ENCODE measurements at regions not wholly inside any gene's neighbourhood (a gene's known extent, or its start where the extent isn't known, plus 50 kb on each side); places are given as distances from the start of the nearest gene placed in this dataset.
"Not testable (repeated sequence)": the region's sequence is repeated elsewhere in the genome, so short reads cannot be mapped to it uniquely, and the experiment has no call there.

- TF ChIP-seq CTCF (IDR thresholded peaks at IDR 0.05; ENCODE audit: borderline replicate concordance, extremely low read depth, insufficient read depth) = no peak
Observed at GRCh38 chr7:84865560-84865959, 321.3 kb downstream of the SEMA3D start.

GRCh38 chr7:84857336-84857735 lies 329.5 kb downstream of the SEMA3D start:
- intact Hi-C loops (cut with DNase I) = no loop called here
- H3K27ac ChIP-seq (ENCODE audit: low read depth in 2 of 2, low read length in 2 of 2) = no peak overlapping the region
- FAIRE-seq = no peak

More at GRCh38 chr7:84865560-84865959, 321.3 kb downstream of the SEMA3D start:
- intact Hi-C loops (cut with DNase I) = no loop called here
- DNase-seq (no peak), FAIRE-seq (no peak)
- Histone ChIP-seq H3K9me3 (ENCODE audit: control insufficient read depth in 2 of 3, insufficient read depth in 1 of 3, low read length in 3 of 3) (no peaks in the 10 kb centered on the region), H3K4me1 (ENCODE audit: control insufficient read depth in 2 of 3, insufficient read depth in 2 of 3, low read depth in 1 of 3, low read length in 3 of 3) (no peaks in the 10 kb centered on the region), H3K36me3 (ENCODE audit: control insufficient read depth in 2 of 3, insufficient read depth in 3 of 3, low read length in 3 of 3) (no peaks in the 10 kb centered on the region), H3K27ac (ENCODE audit: low read depth in 2 of 2, low read length in 2 of 2) (no peak overlapping the region), H3K9ac (ENCODE audit: low read length in 3 of 3) (no peak overlapping the region), H3K4me3 (ENCODE audit: low read length in 3 of 3) (no peak overlapping the region), H3K27me3 (ENCODE audit: control insufficient read depth, insufficient read depth, low read length) (no peaks in the 10 kb centered on the region)

GRCh38 chr7:84855758-84856157 lies 331.1 kb downstream of the SEMA3D start:
- FAIRE-seq (no peak), DNase-seq (no peak)
- intact Hi-C loops (cut with DNase I) = no loop called here
- H3K9me3 ChIP-seq (ENCODE audit: control insufficient read depth in 2 of 3, insufficient read depth in 1 of 3, low read length in 3 of 3) = no peaks in the 10 kb centered on the region
- H3K27me3 ChIP-seq (ENCODE audit: control insufficient read depth, insufficient read depth, low read length) = no peaks in the 10 kb centered on the region
- H3K9ac ChIP-seq (ENCODE audit: low read length in 3 of 3) = no peak overlapping the region
- no peak overlapping the region for H3K4me3 ChIP-seq (ENCODE audit: low read length in 3 of 3)
- no peaks in the 10 kb centered on the region for H3K4me1 ChIP-seq (ENCODE audit: control insufficient read depth in 2 of 3, insufficient read depth in 2 of 3, low read depth in 1 of 3, low read length in 3 of 3)
- H3K36me3 ChIP-seq (ENCODE audit: control insufficient read depth in 2 of 3, insufficient read depth in 3 of 3, low read length in 3 of 3) = no peaks in the 10 kb centered on the region
- TF ChIP-seq CTCF (IDR thresholded peaks at IDR 0.05; ENCODE audit: borderline replicate concordance, extremely low read depth, insufficient read depth) = no peak
- H3K27ac ChIP-seq (ENCODE audit: low read depth in 2 of 2, low read length in 2 of 2) = no peak overlapping the region

More at GRCh38 chr7:84857336-84857735, 329.5 kb downstream of the SEMA3D start:
- H3K36me3 ChIP-seq (ENCODE audit: control insufficient read depth in 2 of 3, insufficient read depth in 3 of 3, low read length in 3 of 3) = no peaks in the 10 kb centered on the region
- H3K9me3 ChIP-seq (ENCODE audit: control insufficient read depth in 2 of 3, insufficient read depth in 1 of 3, low read length in 3 of 3) = no peaks in the 10 kb centered on the region
- no peak for DNase-seq
- no peak overlapping the region for H3K4me3 ChIP-seq (ENCODE audit: low read length in 3 of 3)
- H3K4me1 ChIP-seq (ENCODE audit: control insufficient read depth in 2 of 3, insufficient read depth in 2 of 3, low read depth in 1 of 3, low read length in 3 of 3) = no peaks in the 10 kb centered on the region
- no peaks in the 10 kb centered on the region for H3K27me3 ChIP-seq (ENCODE audit: control insufficient read depth, insufficient read depth, low read length)
- no peak overlapping the region for H3K9ac ChIP-seq (ENCODE audit: low read length in 3 of 3)
- no peak for TF ChIP-seq CTCF (IDR thresholded peaks at IDR 0.05; ENCODE audit: borderline replicate concordance, extremely low read depth, insufficient read depth)

GRCh38 chr7:84848974-84849372 lies 337.9 kb downstream of the SEMA3D start:
- H3K4me1 ChIP-seq (ENCODE audit: control insufficient read depth in 2 of 3, insufficient read depth in 2 of 3, low read depth in 1 of 3, low read length in 3 of 3); H3K27me3 ChIP-seq (ENCODE audit: control insufficient read depth, insufficient read depth, low read length); DNase-seq; intact Hi-C loops (cut with DNase I); H3K36me3 ChIP-seq (ENCODE audit: control insufficient read depth in 2 of 3, insufficient read depth in 3 of 3, low read length in 3 of 3); H3K27ac ChIP-seq (ENCODE audit: low read depth in 2 of 2, low read length in 2 of 2); H3K9ac ChIP-seq (ENCODE audit: low read length in 3 of 3); H3K9me3 ChIP-seq (ENCODE audit: control insufficient read depth in 2 of 3, insufficient read depth in 1 of 3, low read length in 3 of 3); H3K4me3 ChIP-seq (ENCODE audit: low read length in 3 of 3); FAIRE-seq: not testable (repeated sequence)

Data from kidney (tissue), 13 donors.